ENCODE measurements at regions not wholly inside any gene's neighbourhood (a gene's known extent, or its start where the extent isn't known, plus 50 kb on each side); places are given as distances from the start of the nearest gene placed in this dataset.

- TF ChIP-seq TCF7L2 (IDR thresholded peaks at IDR 0.05; ENCODE audit: low read depth, low read length) (no peak), POLR2AphosphoS5 (IDR thresholded peaks at IDR 0.05; ENCODE audit: low read depth, low read length) (no peak), SIN3A (IDR thresholded peaks at IDR 0.05; ENCODE audit: borderline replicate concordance, insufficient read depth, low read depth, low read length) (no peak), CTCF (IDR thresholded peaks at IDR 0.05) (no peak), REST (IDR thresholded peaks at IDR 0.05; ENCODE audit: insufficient read depth in 1 of 2, low read depth in 2 of 2, low read length in 1 of 2) (no peak)
- POLR2A ChIA-PET, result no interaction called here
- no peak for DNase-seq (ENCODE audit: low read depth, low spot score)
- H3K9me3 ChIP-seq (ENCODE audit: control insufficient read depth, insufficient read depth, low read depth, low read length), result no peaks in the 10 kb centered on the region
- ATAC-seq, result no peak
- no peak overlapping the region for H3K27ac ChIP-seq (ENCODE audit: low read length)
- no TSS peak for BruUV-seq (replicated peaks)
- H3K27me3 ChIP-seq (ENCODE audit: control insufficient read depth, insufficient read depth, low read length), result no peaks in the 10 kb centered on the region
- H3K4me3 ChIP-seq (ENCODE audit: low read depth in 2 of 2, low read length in 2 of 2), result no peak overlapping the region
- in situ Hi-C loops (cut with HindIII; ENCODE audit: low pct_unique_long_range_greater_than_20kb, low sequenced_read_pairs), result no loop called here
- intact Hi-C loops (cut with micrococcal nuclease; ENCODE audit: unreplicated experiment), result no loop called here
- H3K4me1 ChIP-seq (ENCODE audit: control insufficient read depth, insufficient read depth, low read length), result no peaks in the 10 kb centered on the region
- H3K36me3 ChIP-seq (ENCODE audit: control insufficient read depth, insufficient read depth, low read length), result no peaks in the 10 kb centered on the region
- CTCF ChIA-PET, result interaction anchor here (0.6 kb wide), 1 partner anchor 361 kb away, joined by 7 read pairs; no protein-coding TSS in a partner anchor
Measured at GRCh38 chr6:113493991-113494390, 363.2 kb upstream of the MARCKS start.

DNA sequence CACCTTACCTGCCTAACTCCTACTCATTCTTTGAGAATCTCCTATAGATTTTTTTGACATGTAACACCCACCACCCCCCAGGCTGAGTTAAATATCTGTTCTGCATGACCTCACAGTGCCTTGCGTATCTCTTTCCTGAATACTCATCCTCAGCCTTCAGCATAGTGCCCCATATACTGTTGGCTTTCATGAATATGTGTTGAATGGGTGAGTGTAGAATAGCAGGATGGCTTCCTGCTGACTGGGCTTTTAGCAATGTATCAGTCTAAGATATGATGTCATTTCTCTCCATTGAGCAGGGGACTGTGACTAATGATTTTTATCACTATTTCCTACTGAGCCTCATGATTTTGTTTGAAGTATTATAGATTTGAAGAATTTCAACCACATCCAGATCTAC is 361.6 kb upstream of the MARCKS start:
- in situ Hi-C loops (cut with HindIII; ENCODE audit: low pct_unique_long_range_greater_than_20kb, low sequenced_read_pairs) (no loop called here), intact Hi-C loops (cut with micrococcal nuclease; ENCODE audit: unreplicated experiment) (no loop called here)
- no peak for DNase-seq (ENCODE audit: low read depth, low spot score)
- Histone ChIP-seq H3K27ac (ENCODE audit: low read length) (no peak overlapping the region), H3K9me3 (ENCODE audit: control insufficient read depth, insufficient read depth, low read depth, low read length) (no peaks in the 10 kb centered on the region), H3K36me3 (ENCODE audit: control insufficient read depth, insufficient read depth, low read length) (no peaks in the 10 kb centered on the region), H3K4me1 (ENCODE audit: control insufficient read depth, insufficient read depth, low read length) (no peaks in the 10 kb centered on the region), H3K27me3 (ENCODE audit: control insufficient read depth, insufficient read depth, low read length) (no peaks in the 10 kb centered on the region), H3K4me3 (ENCODE audit: low read depth in 2 of 2, low read length in 2 of 2) (no peak overlapping the region)
- BruUV-seq (replicated peaks), result no TSS peak
- CTCF ChIA-PET, result no interaction called here
- POLR2A ChIA-PET, result no interaction called here
- TF ChIP-seq POLR2AphosphoS5 (IDR thresholded peaks at IDR 0.05; ENCODE audit: low read depth, low read length), result no peak
- no peak for TF ChIP-seq TCF7L2 (IDR thresholded peaks at IDR 0.05; ENCODE audit: low read depth, low read length)
- TF ChIP-seq REST (IDR thresholded peaks at IDR 0.05; ENCODE audit: insufficient read depth in 1 of 2, low read depth in 2 of 2, low read length in 1 of 2), result no peak
- TF ChIP-seq SIN3A (IDR thresholded peaks at IDR 0.05; ENCODE audit: borderline replicate concordance, insufficient read depth, low read depth, low read length), result no peak
- TF ChIP-seq CTCF (IDR thresholded peaks at IDR 0.05), result no peak
- no peak for ATAC-seq
